ENCODE measurements at regions not wholly inside any gene's neighbourhood (a gene's known extent, or its start where the extent isn't known, plus 50 kb on each side); places are given as distances from the start of the nearest gene placed in this dataset.

GRCh38 chr18:46257366-46257765 lies 153.2 kb downstream of the HAUS1 start:
- H3K36me3 Mint-ChIP-seq (ENCODE audit: low read depth) = peaks cover 53% of the 10 kb centered on the region
- POLR2A ChIA-PET = no interaction called here
- CTCF ChIA-PET = no interaction called here
- H3K4me1 Mint-ChIP-seq = peaks cover 13% of the 10 kb centered on the region
- H3K4me3 Mint-ChIP-seq = no peak overlapping the region
- intact Hi-C loops (cut with micrococcal nuclease) = no loop called here
- no peak overlapping the region for H3K27ac Mint-ChIP-seq
- no peaks in the 10 kb centered on the region for H3K27me3 Mint-ChIP-seq
- ATAC-seq (ENCODE audit: low read depth) (no peak), DNase-seq (no peak)
- TF ChIP-seq, protein P1, sequence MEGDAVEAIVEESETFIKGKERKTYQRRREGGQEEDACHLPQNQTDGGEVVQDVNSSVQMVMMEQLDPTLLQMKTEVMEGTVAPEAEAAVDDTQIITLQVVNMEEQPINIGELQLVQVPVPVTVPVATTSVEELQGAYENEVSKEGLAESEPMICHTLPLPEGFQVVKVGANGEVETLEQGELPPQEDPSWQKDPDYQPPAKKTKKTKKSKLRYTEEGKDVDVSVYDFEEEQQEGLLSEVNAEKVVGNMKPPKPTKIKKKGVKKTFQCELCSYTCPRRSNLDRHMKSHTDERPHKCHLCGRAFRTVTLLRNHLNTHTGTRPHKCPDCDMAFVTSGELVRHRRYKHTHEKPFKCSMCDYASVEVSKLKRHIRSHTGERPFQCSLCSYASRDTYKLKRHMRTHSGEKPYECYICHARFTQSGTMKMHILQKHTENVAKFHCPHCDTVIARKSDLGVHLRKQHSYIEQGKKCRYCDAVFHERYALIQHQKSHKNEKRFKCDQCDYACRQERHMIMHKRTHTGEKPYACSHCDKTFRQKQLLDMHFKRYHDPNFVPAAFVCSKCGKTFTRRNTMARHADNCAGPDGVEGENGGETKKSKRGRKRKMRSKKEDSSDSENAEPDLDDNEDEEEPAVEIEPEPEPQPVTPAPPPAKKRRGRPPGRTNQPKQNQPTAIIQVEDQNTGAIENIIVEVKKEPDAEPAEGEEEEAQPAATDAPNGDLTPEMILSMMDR (IDR thresholded peaks at IDR 0.05) = no peak
- H3K9me3 Mint-ChIP-seq = no peaks in the 10 kb centered on the region

DNA sequence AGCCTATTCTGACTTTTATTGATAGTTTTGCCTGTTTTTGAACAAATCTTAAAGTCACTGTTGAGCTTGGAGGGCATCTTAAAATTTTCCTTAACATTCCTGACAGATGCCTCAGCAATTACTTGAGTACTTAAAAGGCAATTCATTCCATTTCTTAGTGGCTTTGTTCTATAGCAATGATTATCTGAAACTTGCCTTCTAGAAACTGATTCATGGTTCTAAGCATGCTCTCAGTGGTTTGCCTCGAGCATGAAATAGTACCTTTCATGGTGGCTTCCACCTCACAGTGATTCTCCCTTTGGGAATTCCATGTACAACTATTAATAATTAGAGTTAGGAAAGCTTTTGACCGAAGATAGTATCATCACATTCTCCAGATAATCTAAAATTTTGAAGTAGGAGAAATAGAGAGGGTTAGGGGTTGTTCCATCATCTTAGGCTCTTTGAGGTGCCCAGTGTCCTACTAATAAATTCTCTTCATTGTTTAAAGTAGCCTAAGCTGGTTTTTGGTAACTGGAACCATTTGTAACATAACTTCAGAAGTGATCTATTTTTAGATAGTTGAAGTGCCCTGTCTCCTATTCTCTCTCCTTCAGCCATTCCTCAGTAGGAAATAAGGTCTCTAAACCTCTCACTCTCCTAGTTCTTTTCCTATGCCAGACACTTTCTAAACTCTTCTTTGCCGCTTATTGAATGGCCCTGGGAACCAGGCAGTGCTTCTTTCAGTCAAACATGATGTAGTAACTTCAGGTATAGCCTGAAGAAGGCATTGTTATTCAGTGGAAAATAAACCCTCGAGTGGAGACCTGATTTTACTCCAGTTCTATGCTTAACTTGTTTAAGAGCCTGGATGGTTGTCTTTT lies 156.1 kb downstream of the HAUS1 start:
- CTCF ChIA-PET = interaction anchor here (2.1 kb wide), 1 partner anchor 87 kb away, joined by 5 read pairs; a partner anchor contains a TSS
- TF ChIP-seq, protein P1 (IDR thresholded peaks at IDR 0.05) = no peak
- intact Hi-C loops (cut with micrococcal nuclease) = no loop called here
- Mint-ChIP-seq H3K4me1 (peaks cover 17% of the 10 kb centered on the region), H3K9me3 (no peaks in the 10 kb centered on the region), H3K36me3 (ENCODE audit: low read depth) (peaks cover 57% of the 10 kb centered on the region), H3K27ac (no peak overlapping the region), H3K27me3 (no peaks in the 10 kb centered on the region), H3K4me3 (no peak overlapping the region)
- DNase-seq (no peak), ATAC-seq (ENCODE audit: low read depth) (no peak)
- POLR2A ChIA-PET = no interaction called here

GRCh38 chr18:46260879-46261143 lies 156.6 kb downstream of the HAUS1 start:
- CTCF ChIA-PET = interaction anchor here (2.1 kb wide), 1 partner anchor 87 kb away, joined by 5 read pairs; a partner anchor contains a TSS
- Mint-ChIP-seq H3K36me3 (ENCODE audit: low read depth) (peaks cover 59% of the 10 kb centered on the region), H3K4me1 (peaks cover 19% of the 10 kb centered on the region), H3K9me3 (no peaks in the 10 kb centered on the region), H3K27me3 (no peaks in the 10 kb centered on the region), H3K4me3 (no peak overlapping the region), H3K27ac (no peak overlapping the region)
- POLR2A ChIA-PET = no interaction called here
- no peak for DNase-seq
- intact Hi-C loops (cut with micrococcal nuclease) = no loop called here
- ATAC-seq (ENCODE audit: low read depth) = no peak
- TF ChIP-seq, protein P1 (IDR thresholded peaks at IDR 0.05) = no peak

GRCh38 chr18:46261799-46262198 lies 157.6 kb downstream of the HAUS1 start:
- no peak for ATAC-seq (ENCODE audit: low read depth)
- Mint-ChIP-seq H3K4me3 (no peak overlapping the region), H3K4me1 (peaks cover 19% of the 10 kb centered on the region), H3K36me3 (ENCODE audit: low read depth) (peaks cover 53% of the 10 kb centered on the region), H3K27me3 (no peaks in the 10 kb centered on the region), H3K9me3 (no peaks in the 10 kb centered on the region), H3K27ac (no peak overlapping the region)
- TF ChIP-seq, protein P1 (IDR thresholded peaks at IDR 0.05) = no peak
- POLR2A ChIA-PET = no interaction called here
- intact Hi-C loops (cut with micrococcal nuclease) = no loop called here
- DNase-seq = no peak
- CTCF ChIA-PET = interaction anchor here (2.1 kb wide), 1 partner anchor 88 kb away, joined by 5 read pairs; a partner anchor contains a TSS

DNA sequence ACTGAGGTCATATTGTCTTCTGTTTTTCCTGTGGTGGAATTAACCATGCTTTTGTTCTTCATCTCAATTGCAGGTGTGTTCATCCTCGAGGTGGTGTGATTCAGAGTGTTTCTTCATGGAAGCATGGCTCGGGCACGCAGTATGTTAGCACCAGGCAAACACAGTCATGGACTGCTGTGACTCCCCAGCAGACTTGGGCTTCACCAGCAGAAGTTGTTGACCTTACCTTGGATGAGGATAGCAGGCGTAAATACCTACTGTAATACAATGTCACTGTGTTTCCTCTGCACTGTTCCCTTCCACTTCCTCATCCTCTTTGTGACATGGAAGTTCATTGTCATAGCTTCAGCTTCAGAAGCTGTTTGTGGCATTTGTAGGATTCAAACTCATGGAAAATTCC lies 158.7 kb downstream of the HAUS1 start:
- Mint-ChIP-seq H3K4me1 (peaks cover 19% of the 10 kb centered on the region), H3K36me3 (ENCODE audit: low read depth) (peaks cover 53% of the 10 kb centered on the region), H3K9me3 (no peaks in the 10 kb centered on the region), H3K27me3 (no peaks in the 10 kb centered on the region), H3K4me3 (no peak overlapping the region), H3K27ac (no peak overlapping the region)
- ChIA-PET CTCF (no interaction called here), POLR2A (no interaction called here)
- DNase-seq (no peak), ATAC-seq (ENCODE audit: low read depth) (no peak)
- intact Hi-C loops (cut with micrococcal nuclease) = no loop called here
- TF ChIP-seq, protein P1 (IDR thresholded peaks at IDR 0.05) = no peak

Data from activated B cell treated with CpG ODN at 0.5 μM for 24 hours (primary cell).